ENCODE measurements at regions not wholly inside any gene's neighbourhood (a gene's known extent, or its start where the extent isn't known, plus 50 kb on each side); places are given as distances from the start of the nearest gene placed in this dataset.

DNA sequence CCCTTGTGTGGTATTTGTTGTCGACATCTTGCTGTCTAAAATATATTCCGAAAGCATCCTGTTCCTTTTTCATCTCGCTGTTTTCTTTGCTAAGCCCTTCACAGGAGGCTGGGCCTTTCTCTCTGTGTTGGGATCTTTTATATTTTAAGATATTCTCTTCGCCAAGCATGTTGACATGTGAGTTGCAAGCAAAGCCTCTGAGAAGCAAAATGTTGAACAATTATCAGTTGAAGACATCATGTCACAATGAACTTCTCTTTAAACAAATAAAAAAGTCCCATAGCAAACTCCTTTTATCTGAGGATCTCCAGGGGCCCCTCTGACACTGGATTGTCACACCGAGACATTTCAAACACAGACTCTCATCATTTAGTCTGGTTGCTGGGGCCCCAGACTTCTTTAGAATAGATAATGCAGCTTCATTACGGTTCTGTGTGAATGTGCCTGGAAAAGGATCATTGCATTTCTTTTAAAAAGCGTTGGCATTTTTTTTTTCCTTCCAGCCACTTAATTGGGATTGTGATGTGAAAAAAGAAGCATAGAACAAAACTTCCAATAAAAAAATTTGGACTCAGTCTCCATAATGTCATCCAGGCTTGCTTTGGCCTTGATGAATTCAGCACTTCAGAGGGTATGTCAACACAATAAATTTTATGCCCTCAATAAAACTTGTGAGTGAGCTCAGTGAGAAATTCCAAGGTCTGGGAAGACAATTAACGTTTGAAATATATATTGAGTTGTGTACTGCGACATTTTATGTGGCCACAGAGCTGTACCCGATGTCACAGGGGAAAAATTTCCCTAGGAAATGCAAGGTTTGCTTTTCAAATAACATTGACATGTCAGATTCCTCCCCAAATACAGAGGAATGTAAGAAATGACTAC is 496.8 kb downstream of the XYLT1 start:
- H4K8ac ChIP-seq (ENCODE audit: extremely low read depth, insufficient read depth, low read length): no peak overlapping the region
- H2BK12ac ChIP-seq (ENCODE audit: low read depth, low read length): no peak overlapping the region
- H3K27me3 ChIP-seq (replicated peaks in 1 of 4; ENCODE audit: control insufficient read depth in 3 of 4, extremely low read depth in 1 of 4, insufficient read depth in 3 of 4, low read length in 3 of 4): no peaks in the 10 kb centered on the region
- no peak for TF ChIP-seq EZH2 (IDR thresholded peaks at IDR 0.05; ENCODE audit: low read depth, low read length, severe bottlenecking)
- TF ChIP-seq CEBPB (IDR thresholded peaks at IDR 0.05; ENCODE audit: low read depth, low read length): no peak
- no peak for TF ChIP-seq TEAD4 (IDR thresholded peaks at IDR 0.05; ENCODE audit: low read depth, low read length)
- no peak for TF ChIP-seq RNF2 (IDR thresholded peaks at IDR 0.05; ENCODE audit: borderline replicate concordance, low read depth, low read length, missing control alignments, poor library complexity, severe bottlenecking)
- FAIRE-seq (no peak), DNase-seq (ENCODE audit: low read depth in 1 of 2, low spot score in 2 of 2) (no peak)
- H2BK20ac ChIP-seq (ENCODE audit: low read length): no peak overlapping the region
- no peaks in the 10 kb centered on the region for H3K79me1 ChIP-seq (ENCODE audit: low read depth, low read length)
- no peak overlapping the region for H2BK5ac ChIP-seq (ENCODE audit: low read depth, low read length)
- H2BK120ac ChIP-seq (replicated peaks; ENCODE audit: low read depth, low read length): no peak overlapping the region
- 91% methylated on average over 10 of the region's 10 CpGs; no CpG with 5 or more reads in 1 of the 2 experiments for WGBS, 2 experiments (ENCODE audit: extremely low coverage in 1 of 2, insufficient coverage in 1 of 2, insufficient read length in 1 of 2, insufficient replicate concordance in 2 of 2, low coverage in 1 of 2, low lambda C conversion rate in 2 of 2, missing lambda C conversion rate in 1 of 2)
- POLR2A ChIA-PET (ENCODE audit: partially characterized antibody): no interaction called here
- no peaks in the 10 kb centered on the region for H4K20me1 ChIP-seq (replicated peaks in 1 of 2; ENCODE audit: control insufficient read depth in 1 of 2, insufficient read depth in 2 of 2, low read length in 2 of 2)
- no peaks in the 10 kb centered on the region for H3K79me2 ChIP-seq (ENCODE audit: control insufficient read depth in 1 of 2, insufficient read depth in 2 of 2, low read length in 2 of 2)
- no peak overlapping the region for H4K5ac ChIP-seq (ENCODE audit: insufficient read length, low read depth, low read length)
- no peak overlapping the region for H2AK5ac ChIP-seq (ENCODE audit: low read depth, low read length)
- H3K56ac ChIP-seq (replicated peaks; ENCODE audit: insufficient read length, low read depth, low read length): no peak overlapping the region
- no peak overlapping the region for H3K14ac ChIP-seq (ENCODE audit: insufficient read length)
- no peak overlapping the region for H2AFZ ChIP-seq (ENCODE audit: low read length)
- no peak overlapping the region for H3K4me3 ChIP-seq (ENCODE audit: extremely low read depth in 1 of 4, insufficient read depth in 2 of 4, low read depth in 3 of 4, low read length in 4 of 4)
- no peak overlapping the region for H3K27ac ChIP-seq (ENCODE audit: low read depth, low read length)
- no peak overlapping the region for H3K18ac ChIP-seq (ENCODE audit: extremely low read depth, low read length)
- no peaks in the 10 kb centered on the region for H3K23me2 ChIP-seq (ENCODE audit: low read depth, low read length)
- H3K4me2 ChIP-seq (ENCODE audit: insufficient read depth in 1 of 2, low read depth in 2 of 2, low read length in 2 of 2): no peak overlapping the region
- H3K36me3 ChIP-seq (ENCODE audit: control insufficient read depth in 2 of 4, insufficient read depth in 4 of 4, low read length in 3 of 4): no peaks in the 10 kb centered on the region
- no peak overlapping the region for H3K9ac ChIP-seq (replicated peaks in 1 of 4; ENCODE audit: extremely low read depth in 1 of 4, low read depth in 3 of 4, low read length in 3 of 4)
- H3K4ac ChIP-seq (replicated peaks; ENCODE audit: insufficient read length, low read depth, low read length): no peak overlapping the region
- H2BK15ac ChIP-seq (ENCODE audit: low read length): no peak overlapping the region
- H3K4me1 ChIP-seq (replicated peaks in 1 of 4; ENCODE audit: control insufficient read depth in 3 of 4, insufficient read depth in 4 of 4, low read length in 3 of 4): no peaks in the 10 kb centered on the region
- H3K9me3 ChIP-seq (ENCODE audit: insufficient read depth in 2 of 2, low read depth in 1 of 2, low read length in 1 of 2): no peaks in the 10 kb centered on the region
- H4K91ac ChIP-seq (replicated peaks; ENCODE audit: insufficient read length, low read length): no peak overlapping the region
- no peak overlapping the region for H3K23ac ChIP-seq (ENCODE audit: insufficient read length)
- CTCF ChIA-PET (ENCODE audit: partially characterized antibody): no interaction called here

Measured in H1 (cell line).